ENCODE measurements at regions not wholly inside any gene's neighbourhood (a gene's known extent, or its start where the extent isn't known, plus 50 kb on each side); places are given as distances from the start of the nearest gene placed in this dataset.

DNA sequence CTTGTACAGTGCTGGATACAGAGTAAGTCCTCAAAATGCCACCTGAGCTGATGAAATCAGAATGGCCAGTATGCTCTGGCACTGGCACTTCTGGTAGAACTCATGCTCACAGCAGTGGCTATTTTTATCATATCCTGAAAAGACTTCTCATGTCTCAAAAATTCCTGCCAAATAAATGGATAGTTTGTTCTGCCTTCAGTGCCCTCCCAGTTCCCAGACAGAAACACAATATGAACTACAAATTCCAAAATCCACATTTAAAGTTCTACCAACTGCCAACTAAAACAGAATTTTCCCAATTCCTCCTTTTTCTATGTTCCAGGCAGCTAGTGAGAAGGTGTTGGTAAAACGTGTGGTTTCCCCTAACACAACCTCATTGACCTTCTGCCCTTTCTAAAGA, 51.4 kb upstream of the RGS1 start:
- no peak for DNase-seq (ENCODE audit: low read depth)
